ENCODE measurements at regions not wholly inside any gene's neighbourhood (a gene's known extent, or its start where the extent isn't known, plus 50 kb on each side); places are given as distances from the start of the nearest gene placed in this dataset.

DNA sequence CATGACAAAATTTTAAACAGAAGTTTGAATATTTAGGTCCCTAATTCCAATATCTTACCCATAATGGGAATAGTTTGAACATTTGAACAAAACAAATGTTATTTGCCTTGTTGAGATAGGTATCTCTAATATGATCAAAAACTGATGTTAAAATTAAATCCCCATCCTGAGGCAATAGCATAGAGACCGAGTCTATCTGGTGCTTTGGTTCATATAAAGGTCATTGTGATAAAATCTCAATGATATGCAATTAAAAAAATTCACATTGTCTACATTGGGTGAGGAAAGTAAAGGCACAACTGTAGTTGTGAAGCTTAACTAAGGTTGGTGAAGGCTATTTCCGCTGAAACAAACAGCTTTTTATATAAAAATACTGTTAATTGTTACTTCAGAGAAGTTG lies 318.3 kb downstream of the CAAP1 start:
- TF ChIP-seq EZH2 (IDR thresholded peaks at IDR 0.05; ENCODE audit: borderline replicate concordance, low read length), result no peak
- TF ChIP-seq, protein P1, sequence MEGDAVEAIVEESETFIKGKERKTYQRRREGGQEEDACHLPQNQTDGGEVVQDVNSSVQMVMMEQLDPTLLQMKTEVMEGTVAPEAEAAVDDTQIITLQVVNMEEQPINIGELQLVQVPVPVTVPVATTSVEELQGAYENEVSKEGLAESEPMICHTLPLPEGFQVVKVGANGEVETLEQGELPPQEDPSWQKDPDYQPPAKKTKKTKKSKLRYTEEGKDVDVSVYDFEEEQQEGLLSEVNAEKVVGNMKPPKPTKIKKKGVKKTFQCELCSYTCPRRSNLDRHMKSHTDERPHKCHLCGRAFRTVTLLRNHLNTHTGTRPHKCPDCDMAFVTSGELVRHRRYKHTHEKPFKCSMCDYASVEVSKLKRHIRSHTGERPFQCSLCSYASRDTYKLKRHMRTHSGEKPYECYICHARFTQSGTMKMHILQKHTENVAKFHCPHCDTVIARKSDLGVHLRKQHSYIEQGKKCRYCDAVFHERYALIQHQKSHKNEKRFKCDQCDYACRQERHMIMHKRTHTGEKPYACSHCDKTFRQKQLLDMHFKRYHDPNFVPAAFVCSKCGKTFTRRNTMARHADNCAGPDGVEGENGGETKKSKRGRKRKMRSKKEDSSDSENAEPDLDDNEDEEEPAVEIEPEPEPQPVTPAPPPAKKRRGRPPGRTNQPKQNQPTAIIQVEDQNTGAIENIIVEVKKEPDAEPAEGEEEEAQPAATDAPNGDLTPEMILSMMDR (IDR thresholded peaks at IDR 0.05; ENCODE audit: low read length), result no peak
